Neural cell (in vitro differentiated cells): ENCODE measurements at regions not wholly inside any gene's neighbourhood (a gene's known extent, or its start where the extent isn't known, plus 50 kb on each side); places are given as distances from the start of the nearest gene placed in this dataset.

Experiments used
- H2AFZ ChIP-seq: fragments of 200-600, 300-800 bp; sonication (generic), shearing (Covaris generic); 2 replicates; pipeline ENCODE4 v1.6.0; 2014; ENCODE audit warnings: low read depth, mild to moderate bottlenecking, antibody characterized with exemption, low read length, moderate library complexity
- H3F3A ChIP-seq: fragments of 200-600 bp; shearing (Covaris generic); 2 replicates; pipeline ENCODE4 v1.6.1; 2016; ENCODE audit warnings: mild to moderate bottlenecking, moderate library complexity, mixed read lengths, antibody characterized with exemption, low read length; ENCODE audit not compliant: insufficient read depth, poor library complexity, severe bottlenecking
- H3K27ac ChIP-seq: fragments of 200-600, 300-800 bp; sonication (generic), shearing (Covaris generic); 2 replicates; pipeline ENCODE4 v1.5.1; 2014; ENCODE audit warnings: mild to moderate bottlenecking, low read length, moderate library complexity
- H3K27me3 ChIP-seq: fragments of 300-800, 200-600 bp; sonication (generic), shearing (Covaris generic); 2 replicates; pipeline ENCODE4 v1.6.0; 2014; ENCODE audit warnings: mild to moderate bottlenecking, low read depth, low read length, moderate library complexity; ENCODE audit not compliant: insufficient read depth
- H3K36me3 ChIP-seq: fragments of 300-800, 200-600 bp; sonication (generic), shearing (Covaris generic); 2 replicates; pipeline ENCODE4 v1.5.1; 2014; ENCODE audit warnings: mild to moderate bottlenecking, antibody characterized with exemption, low read length, moderate library complexity; ENCODE audit not compliant: insufficient read depth
- H3K4me2 ChIP-seq: fragments of 300-800, 200-600 bp; sonication (generic), shearing (Covaris generic); 2 replicates; pipeline ENCODE4 v1.6.0; 2014; ENCODE audit warnings: mild to moderate bottlenecking, low read length
- H3K4me3 ChIP-seq: fragments of 300-800, 200-600 bp; sonication (generic), shearing (Covaris generic); 2 replicates; pipeline ENCODE4 v1.5.1; 2014; ENCODE audit warnings: mild to moderate bottlenecking, low read length, moderate library complexity
- H3K79me2 ChIP-seq: fragments of 200-600 bp; shearing (Covaris generic); replicated peaks from 2 replicates; pipeline ENCODE4 v1.6.0; 2014; ENCODE audit warnings: mild to moderate bottlenecking, low read length, moderate library complexity; ENCODE audit not compliant: insufficient read depth
- H3K9ac ChIP-seq: fragments of 300-800, 200-600 bp; sonication (generic), shearing (Covaris generic); 2 replicates; pipeline ENCODE4 v1.6.1; 2016; ENCODE audit warnings: mild to moderate bottlenecking, low read length, mixed read lengths
- H3K9me2 ChIP-seq: fragments of 200-600 bp; shearing (Covaris generic); 2 replicates; pipeline ENCODE4 v1.6.1; 2016; ENCODE audit warnings: mild to moderate bottlenecking, low read length, mixed read lengths; ENCODE audit not compliant: insufficient read depth
- H3K9me3 ChIP-seq: fragments of 200-600, 300-800 bp; sonication (generic), shearing (Covaris generic); 2 replicates; pipeline ENCODE4 v1.6.1; 2016; ENCODE audit warnings: mild to moderate bottlenecking, mixed run types, low read length, moderate library complexity, mixed read lengths
- H4K20me1 ChIP-seq: fragments of 200-600 bp; shearing (Covaris generic); 2 replicates; pipeline ENCODE4 v1.6.1; 2016; ENCODE audit warnings: mild to moderate bottlenecking, mixed run types; ENCODE audit not compliant: insufficient read depth
- CTCF ChIP-seq: fragments of 450-650 bp; IDR thresholded peaks from 2 replicates; pipeline ENCODE4 v1.5.1; 2014; ENCODE audit warnings: antibody characterized with exemption, mild to moderate bottlenecking, moderate library complexity; ENCODE audit not compliant: poor library complexity, severe bottlenecking
- EP300 ChIP-seq: fragments of 450-650 bp; conservative IDR thresholded peaks from 2 replicates; pipeline ENCODE4 v1.6.1; 2014; ENCODE audit warnings: antibody characterized with exemption, mild to moderate bottlenecking, moderate library complexity; ENCODE audit not compliant: poor library complexity, severe bottlenecking
- EZH2 ChIP-seq: fragments of 200-600, 300-800 bp; shearing (Covaris generic), sonication (generic); IDR thresholded peaks from 2 replicates; pipeline ENCODE4 v1.6.1; 2014; ENCODE audit warnings: antibody characterized with exemption, low read length, borderline replicate concordance, mild to moderate bottlenecking; ENCODE audit not compliant: insufficient read depth, poor library complexity, severe bottlenecking
- MXI1 ChIP-seq: fragments of 450-650 bp; conservative IDR thresholded peaks from 2 replicates; pipeline ENCODE4 v1.6.1; 2014; ENCODE audit warnings: antibody characterized with exemption, mild to moderate bottlenecking; ENCODE audit not compliant: poor library complexity, severe bottlenecking
- POLR2AphosphoS5 ChIP-seq: IDR thresholded peaks from 2 replicates; pipeline ENCODE4 v1.6.1; 2012
- RAD21 ChIP-seq: fragments of 450-650 bp; conservative IDR thresholded peaks from 2 replicates; pipeline ENCODE4 v1.6.1; 2014; ENCODE audit warnings: antibody characterized with exemption, mild to moderate bottlenecking, moderate library complexity
- SMC3 ChIP-seq: fragments of 450-650 bp; conservative IDR thresholded peaks from 2 replicates; pipeline ENCODE4 v1.6.1; 2014; ENCODE audit warnings: antibody characterized with exemption, mild to moderate bottlenecking, moderate library complexity; ENCODE audit not compliant: poor library complexity
- TAF1 ChIP-seq: IDR thresholded peaks from 2 replicates; pipeline ENCODE4 v1.6.1; 2012; ENCODE audit warnings: low read depth
- TF ChIP-seq, protein P1 (sequence below): IDR thresholded peaks from 2 replicates; pipeline ENCODE4 v1.6.1; 2012; ENCODE audit warnings: borderline replicate concordance

GRCh38 chr7:131969560-131969959, 413.1 kb upstream of the PODXL start:
- H3K9me2 ChIP-seq: no peaks in the 10 kb centered on the region
- TF ChIP-seq TAF1: no peak
- TF ChIP-seq SMC3: no peak
- no peak for TF ChIP-seq CTCF
- TF ChIP-seq, protein P1, sequence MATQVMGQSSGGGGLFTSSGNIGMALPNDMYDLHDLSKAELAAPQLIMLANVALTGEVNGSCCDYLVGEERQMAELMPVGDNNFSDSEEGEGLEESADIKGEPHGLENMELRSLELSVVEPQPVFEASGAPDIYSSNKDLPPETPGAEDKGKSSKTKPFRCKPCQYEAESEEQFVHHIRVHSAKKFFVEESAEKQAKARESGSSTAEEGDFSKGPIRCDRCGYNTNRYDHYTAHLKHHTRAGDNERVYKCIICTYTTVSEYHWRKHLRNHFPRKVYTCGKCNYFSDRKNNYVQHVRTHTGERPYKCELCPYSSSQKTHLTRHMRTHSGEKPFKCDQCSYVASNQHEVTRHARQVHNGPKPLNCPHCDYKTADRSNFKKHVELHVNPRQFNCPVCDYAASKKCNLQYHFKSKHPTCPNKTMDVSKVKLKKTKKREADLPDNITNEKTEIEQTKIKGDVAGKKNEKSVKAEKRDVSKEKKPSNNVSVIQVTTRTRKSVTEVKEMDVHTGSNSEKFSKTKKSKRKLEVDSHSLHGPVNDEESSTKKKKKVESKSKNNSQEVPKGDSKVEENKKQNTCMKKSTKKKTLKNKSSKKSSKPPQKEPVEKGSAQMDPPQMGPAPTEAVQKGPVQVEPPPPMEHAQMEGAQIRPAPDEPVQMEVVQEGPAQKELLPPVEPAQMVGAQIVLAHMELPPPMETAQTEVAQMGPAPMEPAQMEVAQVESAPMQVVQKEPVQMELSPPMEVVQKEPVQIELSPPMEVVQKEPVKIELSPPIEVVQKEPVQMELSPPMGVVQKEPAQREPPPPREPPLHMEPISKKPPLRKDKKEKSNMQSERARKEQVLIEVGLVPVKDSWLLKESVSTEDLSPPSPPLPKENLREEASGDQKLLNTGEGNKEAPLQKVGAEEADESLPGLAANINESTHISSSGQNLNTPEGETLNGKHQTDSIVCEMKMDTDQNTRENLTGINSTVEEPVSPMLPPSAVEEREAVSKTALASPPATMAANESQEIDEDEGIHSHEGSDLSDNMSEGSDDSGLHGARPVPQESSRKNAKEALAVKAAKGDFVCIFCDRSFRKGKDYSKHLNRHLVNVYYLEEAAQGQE: no peak
- no peak for TF ChIP-seq EP300
- TF ChIP-seq MXI1: no peak
- TF ChIP-seq RAD21: no peak
- no peak for TF ChIP-seq POLR2AphosphoS5
- TF ChIP-seq EZH2: no peak

GRCh38 chr7:131967216-131967730, 410.8 kb upstream of the PODXL start:
- Histone ChIP-seq H3K36me3 (no peaks in the 10 kb centered on the region), H3K4me2 (no peak overlapping the region), H3K27me3 (no peaks in the 10 kb centered on the region), H2AFZ (no peak overlapping the region), H3K79me2 (no peaks in the 10 kb centered on the region), H3K9me3 (no peaks in the 10 kb centered on the region), H4K20me1 (no peaks in the 10 kb centered on the region), H3K4me3 (no peak overlapping the region), H3F3A (no peaks in the 10 kb centered on the region), H3K9ac (no peak overlapping the region), H3K27ac (no peak overlapping the region), H3K9me2 (no peaks in the 10 kb centered on the region)
- TF ChIP-seq TAF1 (no peak), POLR2AphosphoS5 (no peak), RAD21 (no peak), CTCF (no peak), EP300 (no peak), MXI1 (no peak), EZH2 (no peak), SMC3 (no peak)

More at GRCh38 chr7:131969560-131969959, 413.1 kb upstream of the PODXL start:
- Histone ChIP-seq H4K20me1 (no peaks in the 10 kb centered on the region), H3K27ac (no peak overlapping the region), H3K79me2 (no peaks in the 10 kb centered on the region), H3K9me3 (no peaks in the 10 kb centered on the region), H2AFZ (no peak overlapping the region), H3K27me3 (no peaks in the 10 kb centered on the region), H3K4me3 (no peak overlapping the region), H3F3A (no peaks in the 10 kb centered on the region), H3K9ac (no peak overlapping the region), H3K36me3 (no peaks in the 10 kb centered on the region), H3K4me2 (no peak overlapping the region)
